Neural progenitor cell (in vitro differentiated cells): ENCODE measurements at regions not wholly inside any gene's neighbourhood (a gene's known extent, or its start where the extent isn't known, plus 50 kb on each side); places are given as distances from the start of the nearest gene placed in this dataset.

ENCODE experiments used
- DNase-seq: peaks from one replicate; pipeline ENCODE4 v3.0.0-alpha.2; 2016; ENCODE audit warnings: low spot score
- H2AFZ ChIP-seq: fragments of 200-600 bp; sonication (generic); replicated peaks from 2 replicates; pipeline ENCODE4 v1.6.1; 2016; ENCODE audit warnings: antibody characterized with exemption
- H3F3A ChIP-seq: fragments of 200-600 bp; sonication (generic); 2 replicates; pipeline ENCODE4 v1.6.1; 2016; ENCODE audit warnings: antibody characterized with exemption, low read depth
- H3K27ac ChIP-seq: fragments of 200-600 bp; sonication (generic); 2 replicates; pipeline ENCODE4 v1.5.1; 2016; ENCODE audit warnings: mild to moderate bottlenecking
- H3K27me3 ChIP-seq: fragments of 200-600 bp; sonication (generic); 2 replicates; pipeline ENCODE4 v1.6.1; 2016; ENCODE audit warnings: mild to moderate bottlenecking, moderate library complexity
- H3K36me3 ChIP-seq: fragments of 200-600 bp; sonication (generic); 2 replicates; pipeline ENCODE4 v1.5.1; 2016
- H3K4me1 ChIP-seq: fragments of 200-600 bp; sonication (generic); 2 replicates; pipeline ENCODE4 v1.6.1; 2016; ENCODE audit warnings: mixed run types
- H3K4me2 ChIP-seq: fragments of 200-600 bp; sonication (generic); 2 replicates; pipeline ENCODE4 v1.6.1; 2016
- H3K4me3 ChIP-seq: fragments of 200-600 bp; sonication (generic); 2 replicates; pipeline ENCODE4 v1.5.1; 2016
- H3K79me2 ChIP-seq: fragments of 200-600 bp; sonication (generic); 2 replicates; pipeline ENCODE4 v1.6.1; 2016; ENCODE audit warnings: low read depth
- H3K9ac ChIP-seq: fragments of 200-600 bp; sonication (generic); 2 replicates; pipeline ENCODE4 v1.6.1; 2016
- H3K9me3 ChIP-seq: fragments of 200-600 bp; sonication (generic); 2 replicates; pipeline ENCODE4 v1.5.1; 2016; ENCODE audit warnings: low read depth
- H4K20me1 ChIP-seq: fragments of 200-600 bp; sonication (generic); 2 replicates; pipeline ENCODE4 v1.6.1; 2016; ENCODE audit warnings: low read depth
- H3K27ac Mint-ChIP-seq: 3 replicates; pipeline ENCODE4 v1.8.0; 2021; ENCODE audit warnings: mixed read lengths
- H3K27me3 Mint-ChIP-seq: 2 replicates; pipeline ENCODE4 v1.8.0; 2022; ENCODE audit warnings: low read depth, mild to moderate bottlenecking, inconsistent platforms, moderate library complexity, mixed read lengths; ENCODE audit not compliant: insufficient read depth
- H3K36me3 Mint-ChIP-seq: 3 replicates; pipeline ENCODE4 v1.8.0; 2021; ENCODE audit warnings: mixed read lengths
- H3K4me1 Mint-ChIP-seq: 3 replicates; pipeline ENCODE4 v1.8.0; 2021; ENCODE audit warnings: mixed read lengths
- H3K4me3 Mint-ChIP-seq: 3 replicates; pipeline ENCODE4 v1.8.0; 2021; ENCODE audit warnings: mild to moderate bottlenecking, moderate library complexity, mixed read lengths
- H3K9me3 Mint-ChIP-seq: 3 replicates; pipeline ENCODE4 v1.8.0; 2020; ENCODE audit warnings: mixed read lengths
- EZH2 ChIP-seq: fragments of 200-600 bp; sonication (generic); IDR thresholded peaks from 2 replicates; pipeline ENCODE4 v1.6.1; 2017; ENCODE audit warnings: antibody characterized with exemption, mild to moderate bottlenecking, moderate library complexity
- EZH2phosphoT487 ChIP-seq: fragments of 200-600 bp; sonication (generic); IDR thresholded peaks from 2 replicates; pipeline ENCODE4 v1.6.1; 2017; ENCODE audit warnings: antibody characterized with exemption
- TF ChIP-seq, protein P1 (sequence below): fragments of 200-600 bp; sonication (generic); IDR thresholded peaks from 2 replicates; pipeline ENCODE4 v1.5.1; 2017; ENCODE audit warnings: antibody characterized with exemption, mild to moderate bottlenecking

DNA sequence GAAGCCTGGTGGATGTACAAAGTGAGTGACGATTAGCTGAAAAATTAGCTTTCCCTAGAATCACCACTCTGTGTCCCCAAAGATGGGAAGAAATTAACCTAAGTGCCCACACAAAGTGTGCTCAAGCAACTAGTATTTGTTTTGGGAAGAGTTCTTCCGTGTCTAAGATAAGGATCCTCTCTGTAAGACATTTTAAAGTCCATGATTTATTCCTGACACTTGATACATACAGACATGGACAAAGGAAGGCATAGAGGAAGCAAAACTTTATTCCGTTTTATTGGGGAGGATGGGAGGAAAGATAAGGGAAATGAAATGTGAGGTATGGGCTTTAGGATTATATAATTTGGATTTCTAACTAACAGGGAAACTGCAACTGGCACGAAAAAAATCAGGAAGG, 1772.6 kb downstream of the EFNA5 start:
- no peaks in the 10 kb centered on the region for H3K36me3 ChIP-seq
- DNase-seq, result no peak
- H3K4me1 ChIP-seq, result peaks cover 15% of the 10 kb centered on the region
- Mint-ChIP-seq H3K4me1 (no peaks in the 10 kb centered on the region), H3K27me3 (no peaks in the 10 kb centered on the region), H3K4me3 (no peak overlapping the region), H3K27ac (no peak overlapping the region), H3K36me3 (no peaks in the 10 kb centered on the region), H3K9me3 (no peaks in the 10 kb centered on the region)
- no peaks in the 10 kb centered on the region for H3K79me2 ChIP-seq
- H3K9me3 ChIP-seq, result no peaks in the 10 kb centered on the region
- H3K27me3 ChIP-seq, result no peaks in the 10 kb centered on the region
- H3F3A ChIP-seq, result no peaks in the 10 kb centered on the region
- no peak overlapping the region for H2AFZ ChIP-seq
- H3K9ac ChIP-seq, result no peak overlapping the region
- H3K27ac ChIP-seq, result no peak overlapping the region
- H3K4me2 ChIP-seq, result no peak overlapping the region
- no peaks in the 10 kb centered on the region for H4K20me1 ChIP-seq
- no peak overlapping the region for H3K4me3 ChIP-seq
- TF ChIP-seq EZH2 (no peak), EZH2phosphoT487 (no peak)
- TF ChIP-seq, protein P1, sequence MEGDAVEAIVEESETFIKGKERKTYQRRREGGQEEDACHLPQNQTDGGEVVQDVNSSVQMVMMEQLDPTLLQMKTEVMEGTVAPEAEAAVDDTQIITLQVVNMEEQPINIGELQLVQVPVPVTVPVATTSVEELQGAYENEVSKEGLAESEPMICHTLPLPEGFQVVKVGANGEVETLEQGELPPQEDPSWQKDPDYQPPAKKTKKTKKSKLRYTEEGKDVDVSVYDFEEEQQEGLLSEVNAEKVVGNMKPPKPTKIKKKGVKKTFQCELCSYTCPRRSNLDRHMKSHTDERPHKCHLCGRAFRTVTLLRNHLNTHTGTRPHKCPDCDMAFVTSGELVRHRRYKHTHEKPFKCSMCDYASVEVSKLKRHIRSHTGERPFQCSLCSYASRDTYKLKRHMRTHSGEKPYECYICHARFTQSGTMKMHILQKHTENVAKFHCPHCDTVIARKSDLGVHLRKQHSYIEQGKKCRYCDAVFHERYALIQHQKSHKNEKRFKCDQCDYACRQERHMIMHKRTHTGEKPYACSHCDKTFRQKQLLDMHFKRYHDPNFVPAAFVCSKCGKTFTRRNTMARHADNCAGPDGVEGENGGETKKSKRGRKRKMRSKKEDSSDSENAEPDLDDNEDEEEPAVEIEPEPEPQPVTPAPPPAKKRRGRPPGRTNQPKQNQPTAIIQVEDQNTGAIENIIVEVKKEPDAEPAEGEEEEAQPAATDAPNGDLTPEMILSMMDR, result no peak

DNA sequence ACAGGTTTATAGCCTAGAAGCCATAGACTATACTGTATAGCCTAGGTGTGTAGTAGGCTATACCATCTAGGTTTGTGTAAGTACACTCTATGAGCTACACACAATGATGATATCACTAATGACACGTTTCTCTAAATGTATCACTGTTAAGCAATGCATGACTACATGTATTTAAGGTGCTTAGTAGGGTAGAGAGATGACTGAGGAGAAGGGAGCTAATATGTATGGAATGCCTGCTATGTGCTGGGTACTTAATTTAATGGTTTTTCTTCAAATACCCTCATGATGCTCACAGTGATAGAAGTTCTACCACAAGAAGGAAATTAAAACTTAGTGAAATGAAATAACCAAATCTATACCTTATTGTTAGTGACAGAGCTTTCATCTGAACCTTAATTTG, 1785.5 kb downstream of the EFNA5 start:
- no peaks in the 10 kb centered on the region for H3K79me2 ChIP-seq
- no peak overlapping the region for H2AFZ ChIP-seq
- Mint-ChIP-seq H3K4me1 (no peaks in the 10 kb centered on the region), H3K27me3 (no peaks in the 10 kb centered on the region), H3K9me3 (no peaks in the 10 kb centered on the region), H3K36me3 (no peaks in the 10 kb centered on the region), H3K27ac (no peak overlapping the region), H3K4me3 (no peak overlapping the region)
- no peak overlapping the region for H3K9ac ChIP-seq
- H3K4me2 ChIP-seq, result no peak overlapping the region
- H3K27me3 ChIP-seq, result no peaks in the 10 kb centered on the region
- H3K36me3 ChIP-seq, result peaks cover 4% of the 10 kb centered on the region
- H3K4me3 ChIP-seq, result no peak overlapping the region
- H3K27ac ChIP-seq, result no peak overlapping the region
- no peaks in the 10 kb centered on the region for H3F3A ChIP-seq
- no peak for DNase-seq
- H4K20me1 ChIP-seq, result no peaks in the 10 kb centered on the region
- no peaks in the 10 kb centered on the region for H3K9me3 ChIP-seq
- TF ChIP-seq, protein P1, result no peak
- TF ChIP-seq EZH2 (no peak), EZH2phosphoT487 (no peak)
- no peaks in the 10 kb centered on the region for H3K4me1 ChIP-seq

DNA sequence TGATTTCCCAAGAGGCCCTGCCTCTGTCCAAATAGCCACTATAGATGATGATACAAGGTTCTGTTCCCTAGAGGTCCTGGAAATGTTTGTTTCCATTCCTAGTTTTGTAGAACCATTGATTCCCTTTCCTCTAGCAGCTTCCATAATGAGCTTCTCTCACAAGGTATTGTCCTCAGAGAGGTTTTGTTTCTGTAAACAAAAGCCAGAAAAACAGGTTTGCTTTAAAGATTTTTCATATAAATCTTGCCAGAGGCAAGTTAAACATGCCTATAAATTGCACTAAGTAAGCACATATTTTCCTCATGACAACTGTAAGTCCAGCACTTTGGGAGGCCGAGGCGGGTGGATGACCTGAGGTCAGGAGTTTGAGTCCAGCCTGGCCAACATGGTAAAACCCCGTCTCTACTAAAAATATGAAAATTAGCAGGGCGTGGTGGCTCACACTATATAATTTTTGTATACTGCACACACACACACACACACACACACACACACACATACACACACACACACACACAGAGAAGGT, 1787.7 kb downstream of the EFNA5 start:
- no peaks in the 10 kb centered on the region for H3K36me3 ChIP-seq
- no peaks in the 10 kb centered on the region for H3K9me3 ChIP-seq
- no peak overlapping the region for H2AFZ ChIP-seq
- Mint-ChIP-seq H3K36me3 (no peaks in the 10 kb centered on the region), H3K27ac (no peak overlapping the region), H3K9me3 (no peaks in the 10 kb centered on the region), H3K4me1 (no peaks in the 10 kb centered on the region), H3K27me3 (no peaks in the 10 kb centered on the region), H3K4me3 (no peak overlapping the region)
- no peak overlapping the region for H3K4me3 ChIP-seq
- no peaks in the 10 kb centered on the region for H3K79me2 ChIP-seq
- no peak for TF ChIP-seq EZH2phosphoT487
- TF ChIP-seq EZH2, result no peak
- TF ChIP-seq, protein P1, result no peak
- H3K27me3 ChIP-seq, result no peaks in the 10 kb centered on the region
- H3F3A ChIP-seq, result no peaks in the 10 kb centered on the region
- no peak overlapping the region for H3K27ac ChIP-seq
- H3K9ac ChIP-seq, result no peak overlapping the region
- no peaks in the 10 kb centered on the region for H4K20me1 ChIP-seq
- H3K4me1 ChIP-seq, result no peaks in the 10 kb centered on the region
- H3K4me2 ChIP-seq, result no peak overlapping the region
- no peak for DNase-seq
